Natural killer cell (primary cell): ENCODE measurements at regions not wholly inside any gene's neighbourhood (a gene's known extent, or its start where the extent isn't known, plus 50 kb on each side); places are given as distances from the start of the nearest gene placed in this dataset.

Source experiments
- ATAC-seq, 3 donors: fragments of 150-1000 bp in 2 of 3; fragments of 200-7000 bp in 1 of 3; cut with Tn5 transposase; 1 replicate in 1 of 3; 2 replicates in 2 of 3; pipeline ENCODE4 v1.10.0; 2021; ENCODE audit warnings: mild to moderate bottlenecking in 2 of 3, moderate library complexity in 2 of 3
- DNase-seq, 2 donors: peaks; one replicate each; pipeline versions ENCODE4 v3.0.0 to v3.0.0-alpha.2; 2013 to 2021; ENCODE audit warnings: mixed read lengths in 1 of 2
- H3K27ac ChIP-seq: one replicate; pipeline ENCODE4 v1.5.1; 2013; ENCODE audit warnings: mild to moderate bottlenecking, low read length
- H3K27me3 ChIP-seq: one replicate; pipeline ENCODE4 v1.6.1; 2013; ENCODE audit warnings: low read length; ENCODE audit not compliant: control insufficient read depth, insufficient read depth
- H3K36me3 ChIP-seq: one replicate; pipeline ENCODE4 v1.6.1; 2013; ENCODE audit warnings: low read length; ENCODE audit not compliant: control insufficient read depth, insufficient read depth
- H3K4me1 ChIP-seq: one replicate; pipeline ENCODE4 v1.6.1; 2013; ENCODE audit warnings: low read length; ENCODE audit not compliant: control insufficient read depth, insufficient read depth
- H3K4me3 ChIP-seq: one replicate; pipeline ENCODE4 v1.5.1; 2013; ENCODE audit warnings: low read length
- H3K9me3 ChIP-seq: one replicate; pipeline ENCODE4 v1.6.1; 2013; ENCODE audit warnings: low read length; ENCODE audit not compliant: control insufficient read depth, insufficient read depth
- H3K27ac Mint-ChIP-seq, 2 donors: one replicate each; pipeline ENCODE4 v1.8.0; 2022; ENCODE audit warnings: mild to moderate bottlenecking in 2 of 2, mixed read lengths in 2 of 2, moderate library complexity in 1 of 2
- H3K27me3 Mint-ChIP-seq, 2 donors: one replicate each; pipeline ENCODE4 v1.8.0; 2022; ENCODE audit warnings: low read depth in 2 of 2, mixed read lengths in 2 of 2
- H3K36me3 Mint-ChIP-seq: one replicate; pipeline ENCODE4 v1.8.0; 2022; ENCODE audit warnings: mixed read lengths
- H3K4me1 Mint-ChIP-seq, 2 donors: one replicate each; pipeline ENCODE4 v1.8.0; 2022; ENCODE audit warnings: mixed read lengths in 2 of 2
- H3K4me3 Mint-ChIP-seq: one replicate; pipeline ENCODE4 v1.8.0; 2022; ENCODE audit warnings: mild to moderate bottlenecking, moderate library complexity, mixed read lengths
- H3K9me3 Mint-ChIP-seq, 2 donors: one replicate each; pipeline ENCODE4 v1.8.0; 2022; ENCODE audit warnings: mixed read lengths in 2 of 2
- WGBS: methylation state at CpG from one replicate; pipeline ENCODE4 v1.1.7; 2013; ENCODE audit warnings: missing lambda C conversion rate; ENCODE audit not compliant: insufficient coverage; 5-methylcytosine and 5-hydroxymethylcytosine counted together
- intact Hi-C: fragments of 100-400 bp; cut with micrococcal nuclease; formaldehyde crosslinking; loops from one replicate; pipeline ENCODE4 v1.14.2; 2022
- TF ChIP-seq, protein P1 (sequence below): fragments of 200-600 bp; IDR thresholded peaks from one replicate; pipeline ENCODE4 v1.8.0; 2022; ENCODE audit warnings: antibody characterized with exemption

DNA sequence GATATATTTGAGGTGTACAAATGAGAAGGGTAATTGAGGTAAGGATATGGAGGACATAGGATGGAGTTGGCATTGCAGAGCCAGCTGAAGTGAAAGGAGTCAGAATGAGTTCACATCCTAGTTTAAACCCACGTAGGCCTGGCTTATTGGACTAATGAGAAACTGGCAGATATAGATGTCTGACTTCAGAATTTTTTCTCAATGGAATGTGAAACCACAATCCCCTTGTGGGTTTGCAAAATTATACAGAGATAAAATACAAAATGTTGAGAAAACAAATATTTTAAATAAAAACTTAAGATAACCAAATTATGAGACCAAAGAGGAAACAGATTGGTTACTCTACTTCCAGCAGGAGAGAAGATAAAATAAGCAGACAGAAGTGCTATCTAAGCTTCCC is 277.4 kb upstream of the LRRC7 start:
- Mint-ChIP-seq H3K36me3 (no peaks in the 10 kb centered on the region), H3K27ac (no peak overlapping the region), H3K9me3 (peaks cover 0 to 16% of the 10 kb centered on the region in 2 donors), H3K4me1 (no peaks in the 10 kb centered on the region), H3K27me3 (no peaks in the 10 kb centered on the region), H3K4me3 (no peak overlapping the region)
- H3K4me3 ChIP-seq, result no peak overlapping the region
- intact Hi-C loops, result no loop called here
- TF ChIP-seq, protein P1, sequence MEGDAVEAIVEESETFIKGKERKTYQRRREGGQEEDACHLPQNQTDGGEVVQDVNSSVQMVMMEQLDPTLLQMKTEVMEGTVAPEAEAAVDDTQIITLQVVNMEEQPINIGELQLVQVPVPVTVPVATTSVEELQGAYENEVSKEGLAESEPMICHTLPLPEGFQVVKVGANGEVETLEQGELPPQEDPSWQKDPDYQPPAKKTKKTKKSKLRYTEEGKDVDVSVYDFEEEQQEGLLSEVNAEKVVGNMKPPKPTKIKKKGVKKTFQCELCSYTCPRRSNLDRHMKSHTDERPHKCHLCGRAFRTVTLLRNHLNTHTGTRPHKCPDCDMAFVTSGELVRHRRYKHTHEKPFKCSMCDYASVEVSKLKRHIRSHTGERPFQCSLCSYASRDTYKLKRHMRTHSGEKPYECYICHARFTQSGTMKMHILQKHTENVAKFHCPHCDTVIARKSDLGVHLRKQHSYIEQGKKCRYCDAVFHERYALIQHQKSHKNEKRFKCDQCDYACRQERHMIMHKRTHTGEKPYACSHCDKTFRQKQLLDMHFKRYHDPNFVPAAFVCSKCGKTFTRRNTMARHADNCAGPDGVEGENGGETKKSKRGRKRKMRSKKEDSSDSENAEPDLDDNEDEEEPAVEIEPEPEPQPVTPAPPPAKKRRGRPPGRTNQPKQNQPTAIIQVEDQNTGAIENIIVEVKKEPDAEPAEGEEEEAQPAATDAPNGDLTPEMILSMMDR, result no peak
- ATAC-seq (no peak), DNase-seq (no peak)
- 58% methylated on average over 1 of the region's 1 CpG for WGBS
- no peaks in the 10 kb centered on the region for H3K9me3 ChIP-seq
- H3K36me3 ChIP-seq, result no peaks in the 10 kb centered on the region
- H3K27me3 ChIP-seq, result no peaks in the 10 kb centered on the region
- no peaks in the 10 kb centered on the region for H3K4me1 ChIP-seq
- no peak overlapping the region for H3K27ac ChIP-seq

DNA sequence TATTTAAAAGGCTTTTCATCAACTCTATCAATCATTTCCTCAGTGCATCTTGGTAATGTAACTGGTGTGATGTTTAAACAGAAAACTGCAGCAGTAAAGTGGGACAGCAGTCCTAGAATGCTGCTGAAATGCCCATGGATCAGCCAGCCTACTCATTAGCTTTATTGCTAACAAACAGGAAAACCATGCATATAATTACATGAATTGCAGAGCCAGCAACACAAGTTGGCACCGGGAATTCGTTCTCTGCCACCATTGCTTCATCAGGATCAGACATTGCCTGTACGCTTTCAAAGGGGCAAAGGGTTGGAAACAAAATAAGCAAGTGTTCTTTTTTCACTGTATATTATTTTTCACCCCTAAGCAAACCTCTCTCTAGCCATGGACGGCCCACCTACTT is 276.2 kb upstream of the LRRC7 start:
- Mint-ChIP-seq H3K4me3 (no peak overlapping the region), H3K27me3 (no peaks in the 10 kb centered on the region), H3K9me3 (peaks cover 0 to 13% of the 10 kb centered on the region in 2 donors), H3K27ac (no peak overlapping the region), H3K4me1 (no peaks in the 10 kb centered on the region), H3K36me3 (no peaks in the 10 kb centered on the region)
- no peak overlapping the region for H3K27ac ChIP-seq
- DNase-seq (no peak), ATAC-seq (no peak)
- WGBS, result 87% methylated on average over 3 of the region's 4 CpGs
- no peak overlapping the region for H3K4me3 ChIP-seq
- H3K36me3 ChIP-seq, result no peaks in the 10 kb centered on the region
- intact Hi-C loops, result no loop called here
- H3K9me3 ChIP-seq, result no peaks in the 10 kb centered on the region
- H3K4me1 ChIP-seq, result no peaks in the 10 kb centered on the region
- no peaks in the 10 kb centered on the region for H3K27me3 ChIP-seq
- TF ChIP-seq, protein P1, result no peak

DNA sequence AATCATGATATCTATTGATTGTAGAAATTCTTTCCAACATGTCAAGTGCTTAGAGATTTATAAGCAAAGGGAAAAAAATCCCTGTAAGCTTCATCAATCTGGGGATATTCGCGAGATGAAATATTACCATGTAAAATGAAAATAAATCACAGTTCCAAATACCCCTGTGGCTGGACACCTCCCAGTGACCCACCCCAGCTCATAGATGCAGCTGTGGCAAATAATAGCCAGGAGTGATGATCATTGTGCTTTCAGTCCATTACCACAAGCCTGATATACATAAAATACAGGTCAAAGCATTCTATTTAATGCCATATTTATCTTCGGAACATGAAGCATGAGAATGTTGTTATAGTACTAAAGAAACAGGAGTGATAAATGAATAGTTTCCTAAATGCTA is 274.9 kb upstream of the LRRC7 start:
- Histone ChIP-seq H3K27me3 (no peaks in the 10 kb centered on the region), H3K4me3 (no peak overlapping the region), H3K9me3 (no peaks in the 10 kb centered on the region), H3K4me1 (no peaks in the 10 kb centered on the region), H3K27ac (no peak overlapping the region), H3K36me3 (no peaks in the 10 kb centered on the region)
- Mint-ChIP-seq H3K27me3 (no peaks in the 10 kb centered on the region), H3K4me3 (no peak overlapping the region), H3K9me3 (peaks cover 0 to 10% of the 10 kb centered on the region in 2 donors), H3K27ac (no peak overlapping the region), H3K36me3 (no peaks in the 10 kb centered on the region), H3K4me1 (no peaks in the 10 kb centered on the region)
- DNase-seq (no peak), ATAC-seq (no peak)
- intact Hi-C loops, result no loop called here
- TF ChIP-seq, protein P1, result no peak
- WGBS, result 83% methylated on average over 2 of the region's 3 CpGs

DNA sequence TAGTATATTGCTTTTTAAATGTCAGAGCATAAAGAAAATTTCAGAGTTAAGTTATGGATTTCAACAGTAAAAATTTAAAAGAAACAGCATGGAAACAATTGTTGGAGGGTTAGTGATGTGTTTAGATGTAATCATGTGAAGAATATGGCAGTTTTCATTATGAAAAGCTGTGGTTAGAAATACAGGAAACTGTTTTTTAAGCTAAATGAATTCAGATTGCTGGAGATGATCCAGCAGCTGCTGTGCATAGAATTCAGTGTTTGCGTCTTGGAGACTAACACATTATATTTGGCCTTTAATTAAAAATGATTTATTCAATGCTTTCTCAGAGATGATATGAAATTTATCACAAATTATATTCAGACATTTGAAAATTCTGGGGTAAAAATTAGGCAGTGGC is 273.6 kb upstream of the LRRC7 start:
- H3K4me3 Mint-ChIP-seq, result no peak overlapping the region
- H3K36me3 Mint-ChIP-seq, result no peaks in the 10 kb centered on the region
- Histone ChIP-seq H3K4me1 (no peaks in the 10 kb centered on the region), H3K27ac (no peak overlapping the region), H3K27me3 (no peaks in the 10 kb centered on the region), H3K36me3 (no peaks in the 10 kb centered on the region), H3K4me3 (no peak overlapping the region), H3K9me3 (no peaks in the 10 kb centered on the region)
- no CpG with 5 or more reads among the region's 1 CpG for WGBS
- intact Hi-C loops, result no loop called here
- no peak for DNase-seq
- H3K9me3 Mint-ChIP-seq, result peaks cover 0 to 8% of the 10 kb centered on the region in 2 donors
- no peak for ATAC-seq
- no peak overlapping the region for H3K27ac Mint-ChIP-seq
- no peaks in the 10 kb centered on the region for H3K4me1 Mint-ChIP-seq
- TF ChIP-seq, protein P1, result no peak
- no peaks in the 10 kb centered on the region for H3K27me3 Mint-ChIP-seq
